ENCODE measurements at regions not wholly inside any gene's neighbourhood (a gene's known extent, or its start where the extent isn't known, plus 50 kb on each side); places are given as distances from the start of the nearest gene placed in this dataset.

- Histone ChIP-seq H3K36me3 (ENCODE audit: control insufficient read depth, insufficient read depth, low read length) (no peaks in the 10 kb centered on the region), H3K9me3 (peaks cover 41% of the 10 kb centered on the region), H3K27me3 (replicated peaks; ENCODE audit: control insufficient read depth, insufficient read depth, low read length) (no peaks in the 10 kb centered on the region), H3K4me3 (ENCODE audit: low read depth, low read length) (no peak overlapping the region), H3K4me1 (no peaks in the 10 kb centered on the region)
- Mint-ChIP-seq H3K4me3 (ENCODE audit: unreplicated experiment) (no peak overlapping the region), H3K4me1 (ENCODE audit: low read depth, unreplicated experiment) (no peaks in the 10 kb centered on the region), H3K9me3 (ENCODE audit: unreplicated experiment) (peaks cover 68% of the 10 kb centered on the region), H3K36me3 (ENCODE audit: insufficient read depth, unreplicated experiment) (no peaks in the 10 kb centered on the region), H3K27ac (ENCODE audit: unreplicated experiment) (no peak overlapping the region), H3K27me3 (ENCODE audit: insufficient read depth, unreplicated experiment) (no peaks in the 10 kb centered on the region)
- intact Hi-C loops (cut with micrococcal nuclease; ENCODE audit: unreplicated experiment): loop anchor here (10.0 kb wide), 1 partner anchor 345 kb away; no protein-coding TSS in a partner anchor
- no peak for TF ChIP-seq CTCF (IDR thresholded peaks at IDR 0.05; ENCODE audit: insufficient read depth in 1 of 2, low read depth in 1 of 2, low read length in 1 of 2, severe bottlenecking in 1 of 2, unreplicated experiment in 1 of 2)
- no peak for DNase-seq
- BruUV-seq (replicated peaks): no TSS peak
- POLR2A ChIA-PET: no interaction called here
- CTCF ChIA-PET: no interaction called here
Measured at GRCh38 chr6:919500-919899, 226.6 kb upstream of the EXOC2 start.

GRCh38 chr6:917939-918338 lies 225.0 kb upstream of the EXOC2 start:
- H3K36me3 ChIP-seq (ENCODE audit: control insufficient read depth, insufficient read depth, low read length): no peaks in the 10 kb centered on the region
- H3K4me1 ChIP-seq: peaks cover 10% of the 10 kb centered on the region
- no peaks in the 10 kb centered on the region for H3K36me3 Mint-ChIP-seq (ENCODE audit: insufficient read depth, unreplicated experiment)
- CTCF ChIA-PET: no interaction called here
- no peaks in the 10 kb centered on the region for H3K27me3 ChIP-seq (replicated peaks; ENCODE audit: control insufficient read depth, insufficient read depth, low read length)
- no peak for DNase-seq
- H3K27ac Mint-ChIP-seq (ENCODE audit: unreplicated experiment): no peak overlapping the region
- peaks cover 52% of the 10 kb centered on the region for H3K9me3 Mint-ChIP-seq (ENCODE audit: unreplicated experiment)
- H3K4me1 Mint-ChIP-seq (ENCODE audit: low read depth, unreplicated experiment): no peaks in the 10 kb centered on the region
- H3K4me3 ChIP-seq (ENCODE audit: low read depth, low read length): no peak overlapping the region
- no peaks in the 10 kb centered on the region for H3K27me3 Mint-ChIP-seq (ENCODE audit: insufficient read depth, unreplicated experiment)
- peaks cover 41% of the 10 kb centered on the region for H3K9me3 ChIP-seq
- BruUV-seq (replicated peaks): no TSS peak
- TF ChIP-seq CTCF (IDR thresholded peaks at IDR 0.05; ENCODE audit: insufficient read depth in 1 of 2, low read depth in 1 of 2, low read length in 1 of 2, severe bottlenecking in 1 of 2, unreplicated experiment in 1 of 2): no peak
- no peak overlapping the region for H3K4me3 Mint-ChIP-seq (ENCODE audit: unreplicated experiment)
- intact Hi-C loops (cut with micrococcal nuclease; ENCODE audit: unreplicated experiment): loop anchor here (10.0 kb wide), 1 partner anchor 347 kb away; no protein-coding TSS in a partner anchor
- POLR2A ChIA-PET: no interaction called here

- Histone ChIP-seq H3K27me3 (replicated peaks; ENCODE audit: control insufficient read depth, insufficient read depth, low read length) (no peaks in the 10 kb centered on the region), H3K9me3 (peaks cover 38% of the 10 kb centered on the region), H3K4me3 (ENCODE audit: low read depth, low read length) (no peak overlapping the region), H3K4me1 (peaks cover 12% of the 10 kb centered on the region), H3K36me3 (ENCODE audit: control insufficient read depth, insufficient read depth, low read length) (no peaks in the 10 kb centered on the region)
- Mint-ChIP-seq H3K27me3 (ENCODE audit: insufficient read depth, unreplicated experiment) (no peaks in the 10 kb centered on the region), H3K27ac (ENCODE audit: unreplicated experiment) (no peak overlapping the region), H3K4me1 (ENCODE audit: low read depth, unreplicated experiment) (no peaks in the 10 kb centered on the region), H3K9me3 (ENCODE audit: unreplicated experiment) (peaks cover 51% of the 10 kb centered on the region), H3K36me3 (ENCODE audit: insufficient read depth, unreplicated experiment) (no peaks in the 10 kb centered on the region), H3K4me3 (ENCODE audit: unreplicated experiment) (no peak overlapping the region)
- DNase-seq: no peak
- ChIA-PET POLR2A (no interaction called here), CTCF (no interaction called here)
- no peak for TF ChIP-seq CTCF (IDR thresholded peaks at IDR 0.05; ENCODE audit: insufficient read depth in 1 of 2, low read depth in 1 of 2, low read length in 1 of 2, severe bottlenecking in 1 of 2, unreplicated experiment in 1 of 2)
- intact Hi-C loops (cut with micrococcal nuclease; ENCODE audit: unreplicated experiment): loop anchor here (10.0 kb wide), 1 partner anchor 348 kb away; no protein-coding TSS in a partner anchor
- no TSS peak for BruUV-seq (replicated peaks)
Measured at GRCh38 chr6:917296-917695, 224.4 kb upstream of the EXOC2 start.
